Embryonic facial prominence (tissue), 1 donor: ENCODE measurements at regions not wholly inside any gene's neighbourhood (a gene's known extent, or its start where the extent isn't known, plus 50 kb on each side); places are given as distances from the start of the nearest gene placed in this dataset.

Source experiments
- DNase-seq: peaks from one replicate; pipeline ENCODE4 v3.0.0-alpha.2; 2016; ENCODE audit errors: extremely low spot score

DNA sequence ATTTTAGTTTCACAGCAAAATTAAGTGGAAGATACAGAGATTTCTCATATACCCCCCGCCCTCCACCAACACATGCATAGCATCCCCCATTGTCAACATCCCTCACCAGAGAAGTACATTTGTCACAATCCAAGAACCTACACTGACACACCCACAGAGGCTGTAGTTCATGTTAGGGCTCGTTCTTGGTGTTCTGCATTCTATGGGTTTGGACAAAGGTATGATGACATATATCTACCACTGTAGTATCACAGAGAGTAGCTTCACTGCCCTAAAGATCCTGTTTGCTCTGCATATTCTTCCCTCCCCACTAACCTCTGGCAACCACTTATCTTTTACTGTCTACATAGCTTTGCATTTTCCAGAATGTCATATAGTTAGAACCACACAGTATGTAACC lies 444.6 kb upstream of the DCN start:
- no peak for DNase-seq

DNA sequence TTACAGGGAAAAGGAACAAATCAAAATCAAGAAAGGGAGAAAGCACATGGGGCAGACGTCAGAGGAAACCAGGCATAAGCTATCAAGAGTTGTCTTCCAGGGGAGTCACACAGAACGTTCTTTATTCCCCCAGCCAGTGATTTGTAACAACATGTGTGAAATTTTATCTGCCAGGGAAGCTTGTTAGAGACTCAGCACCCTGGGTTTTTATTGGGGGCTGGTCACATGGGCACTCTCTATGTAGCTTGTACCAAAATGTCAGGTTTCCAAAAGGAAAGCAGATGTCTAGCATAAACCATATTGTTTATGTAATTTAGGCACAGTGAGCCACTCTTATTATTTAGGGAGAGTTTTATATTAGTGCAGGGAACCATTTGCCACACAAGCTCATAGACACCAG lies 440.4 kb upstream of the DCN start:
- no peak for DNase-seq

- no peak for DNase-seq
These were observed 439.4 kb upstream of the DCN start for GRCh38 chr12:91622037-91622436.

GRCh38 chr12:91620992-91621391 lies 438.4 kb upstream of the DCN start:
- no peak for DNase-seq

GRCh38 chr12:91620422-91620821 lies 437.8 kb upstream of the DCN start:
- no peak for DNase-seq

DNA sequence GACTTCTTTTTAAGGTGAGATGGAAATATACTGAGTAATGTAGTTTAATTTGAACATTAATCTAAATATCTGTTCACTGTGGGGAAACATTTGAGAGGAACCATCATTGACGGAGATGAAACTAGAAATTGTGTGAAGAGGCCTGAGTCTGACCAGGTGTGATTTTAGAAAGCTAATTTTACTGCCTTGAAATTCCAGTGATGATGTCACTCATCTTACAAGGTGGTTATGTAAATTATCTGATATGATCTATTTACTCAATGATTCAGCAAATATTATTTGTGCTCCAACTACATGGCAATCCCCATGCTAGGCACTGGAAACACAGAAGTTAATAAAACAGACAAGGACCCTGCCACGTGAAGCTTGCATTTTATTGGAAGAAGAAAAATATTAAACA lies 435.7 kb upstream of the DCN start:
- DNase-seq, result no peak

GRCh38 chr12:91617818-91618217 lies 435.2 kb upstream of the DCN start:
- no peak for DNase-seq

DNA sequence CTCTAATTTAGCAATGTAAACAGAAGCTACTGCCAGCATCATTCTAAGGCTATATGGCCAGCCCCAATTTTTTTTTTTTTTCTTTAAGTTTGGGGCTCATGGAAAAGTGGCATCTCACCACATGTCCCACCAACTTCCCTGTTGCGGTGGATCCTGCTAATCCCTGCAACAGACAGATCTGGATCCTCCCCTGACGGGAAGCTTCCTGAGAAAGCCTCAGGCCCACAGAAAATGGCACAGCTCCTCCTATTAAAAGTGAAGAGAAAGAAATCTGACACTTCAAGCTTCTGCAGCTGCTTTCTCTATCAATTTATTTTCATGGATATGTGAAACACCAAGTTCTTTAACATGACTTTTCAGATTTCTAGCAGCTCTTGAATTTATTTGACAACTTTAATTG lies 433.8 kb upstream of the DCN start:
- no peak for DNase-seq

DNA sequence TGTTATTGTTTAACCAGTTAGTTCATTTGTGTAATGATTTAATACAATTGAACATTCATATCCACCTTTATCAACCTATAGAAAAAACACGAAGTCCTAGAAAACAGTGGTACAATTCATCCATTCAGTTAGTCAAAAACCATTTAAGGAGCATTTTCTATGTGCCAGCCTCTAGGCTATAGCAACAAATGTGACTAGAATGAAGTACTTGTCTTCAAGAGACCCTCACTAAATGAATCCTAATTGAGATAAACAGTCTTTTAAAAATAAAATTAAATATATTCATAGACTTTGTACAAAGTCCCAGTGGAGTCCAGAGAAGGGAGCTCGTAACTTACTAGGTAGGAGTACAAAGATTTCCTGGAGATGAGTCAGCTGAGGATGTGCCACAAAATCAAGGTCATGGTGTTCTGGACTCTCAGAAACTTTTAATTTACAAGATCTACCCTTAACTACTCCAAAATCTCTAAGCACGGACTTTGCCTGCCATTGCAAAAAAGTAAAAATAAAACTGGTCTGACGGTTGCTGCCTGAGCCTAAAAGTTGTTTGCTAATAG lies 430.7 kb upstream of the DCN start:
- no peak for DNase-seq

GRCh38 chr12:91610561-91610960 lies 427.9 kb upstream of the DCN start:
- DNase-seq, result no peak

- no peak for DNase-seq
These were observed 426.7 kb upstream of the DCN start for GRCh38 chr12:91609283-91609682.

GRCh38 chr12:91608542-91608941 lies 425.9 kb upstream of the DCN start:
- DNase-seq, result no peak

GRCh38 chr12:91606662-91607377 lies 424.2 kb upstream of the DCN start:
- no peak for DNase-seq

DNA sequence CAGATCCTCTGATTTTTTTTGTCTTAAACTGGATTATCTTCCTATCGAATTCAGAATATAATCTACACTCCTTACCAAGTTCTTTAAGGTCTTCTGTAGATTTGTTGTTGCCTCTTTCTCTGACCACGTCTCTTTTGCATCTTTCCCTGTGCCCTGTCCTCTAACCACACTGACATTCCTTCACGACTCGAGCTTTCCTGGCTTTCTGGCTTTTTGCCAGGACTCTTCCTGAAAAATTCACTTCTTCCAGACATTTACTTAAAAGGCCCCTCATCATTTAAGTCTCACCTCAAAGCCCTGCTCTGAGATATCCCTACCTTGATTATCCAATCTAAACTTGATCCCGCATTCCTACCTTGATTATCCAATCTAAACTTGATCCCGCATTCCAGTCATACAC lies 422.3 kb upstream of the DCN start:
- no peak for DNase-seq

- DNase-seq, result no peak
These were observed 420.4 kb upstream of the DCN start for GRCh38 chr12:91603060-91603459.

GRCh38 chr12:91601054-91601453 lies 418.4 kb upstream of the DCN start:
- no peak for DNase-seq

GRCh38 chr12:91594715-91595114 lies 412.1 kb upstream of the DCN start:
- DNase-seq, result no peak

GRCh38 chr12:91591639-91591987 lies 409.0 kb upstream of the DCN start:
- DNase-seq, result no peak

- no peak for DNase-seq
These were observed 408.5 kb upstream of the DCN start for GRCh38 chr12:91590966-91591638.

DNA sequence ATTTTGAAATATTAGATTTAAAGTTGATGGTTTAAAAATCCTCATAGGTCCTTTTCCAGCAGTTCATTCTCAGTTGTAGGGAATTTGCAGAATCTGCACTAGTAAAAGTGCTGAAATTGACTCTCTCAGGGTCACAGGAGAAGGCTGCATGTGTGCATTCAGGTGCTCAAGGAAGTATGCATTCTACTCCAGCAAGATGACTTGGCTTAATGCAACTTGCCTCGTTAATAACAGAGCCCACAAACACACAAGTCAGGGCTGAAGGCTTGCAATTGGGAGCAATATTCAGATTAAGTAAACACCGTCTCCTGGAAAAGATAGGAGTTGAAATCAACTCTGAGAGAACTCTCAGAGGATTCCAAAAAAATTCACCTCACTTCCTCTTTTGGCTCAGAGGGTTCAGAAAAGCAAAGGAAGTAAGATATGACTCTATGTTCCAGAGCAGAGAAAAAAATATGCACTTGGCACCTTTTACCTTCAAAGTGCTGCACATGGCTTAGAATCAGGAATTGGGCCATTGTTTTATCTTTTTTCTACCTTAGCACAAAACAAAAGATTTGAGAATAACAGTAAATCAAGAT lies 406.3 kb upstream of the DCN start:
- DNase-seq, result no peak

DNA sequence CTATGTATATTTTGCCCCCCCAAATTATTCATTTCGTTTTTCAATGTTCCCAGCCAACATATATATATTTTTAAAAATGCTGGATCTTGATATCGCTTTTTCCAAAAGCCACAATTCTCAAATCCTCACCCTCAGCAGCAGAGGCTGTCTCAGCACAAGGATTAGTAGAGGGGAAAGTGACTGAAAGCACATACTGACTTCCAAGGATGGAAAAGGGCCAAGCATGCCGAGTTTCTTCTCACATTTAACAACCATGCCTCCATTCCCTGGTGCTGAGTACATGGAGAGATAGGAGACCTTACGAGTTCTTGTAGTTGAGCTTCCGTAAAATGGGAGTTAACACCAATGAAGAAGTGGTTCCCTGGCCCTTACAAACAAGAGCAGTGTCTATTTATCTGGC lies 403.4 kb upstream of the DCN start:
- DNase-seq, result no peak

GRCh38 chr12:91582811-91583210 lies 400.2 kb upstream of the DCN start:
- no peak for DNase-seq
